AG09319 (cell line): ENCODE measurements at regions not wholly inside any gene's neighbourhood (a gene's known extent, or its start where the extent isn't known, plus 50 kb on each side); places are given as distances from the start of the nearest gene placed in this dataset.
"Not testable (repeated sequence)": the region's sequence is repeated elsewhere in the genome, so short reads cannot be mapped to it uniquely, and the experiment has no call there.

ENCODE experiments used
- DNase-seq: peaks from one replicate; pipeline ENCODE4 v3.0.0-alpha.2; 2010; ENCODE audit warnings: low read depth; ENCODE audit errors: extremely low read depth
- CTCF ChIP-seq: IDR thresholded peaks from 2 replicates; pipeline ENCODE4 v1.5.1; 2011; ENCODE audit warnings: low read depth, mild to moderate bottlenecking, inconsistent platforms, low read length, moderate library complexity

- DNase-seq: not testable (repeated sequence)
Observed at GRCh38 chr17:16861152-16861551, 110.8 kb downstream of the TNFRSF13B start.

GRCh38 chr17:16860467-16860866 lies 111.5 kb downstream of the TNFRSF13B start:
- not testable (repeated sequence) for DNase-seq

- DNase-seq: not testable (repeated sequence)
Observed at GRCh38 chr17:16859515-16859914, 112.4 kb downstream of the TNFRSF13B start.

GRCh38 chr17:16857746-16858145 lies 114.2 kb downstream of the TNFRSF13B start:
- DNase-seq: not testable (repeated sequence)

GRCh38 chr17:16856846-16857245 lies 115.1 kb downstream of the TNFRSF13B start:
- DNase-seq: not testable (repeated sequence)

- not testable (repeated sequence) for DNase-seq
Observed at GRCh38 chr17:16856171-16856570, 115.7 kb downstream of the TNFRSF13B start.

- DNase-seq: not testable (repeated sequence)
Observed at GRCh38 chr17:16854636-16855035, 117.3 kb downstream of the TNFRSF13B start.

GRCh38 chr17:16853661-16854320 lies 118.1 kb downstream of the TNFRSF13B start:
- TF ChIP-seq CTCF: no peak

GRCh38 chr17:16849861-16850260 lies 122.1 kb downstream of the TNFRSF13B start:
- DNase-seq: not testable (repeated sequence)

More at GRCh38 chr17:16853661-16854320, 118.1 kb downstream of the TNFRSF13B start:
- DNase-seq: no peak

- DNase-seq: not testable (repeated sequence)
Observed at GRCh38 chr17:16848997-16849396, 122.9 kb downstream of the TNFRSF13B start.

- not testable (repeated sequence) for DNase-seq
Observed at GRCh38 chr17:16845098-16845497, 126.8 kb downstream of the TNFRSF13B start.

- not testable (repeated sequence) for DNase-seq
Observed at GRCh38 chr17:16844669-16845068, 127.2 kb downstream of the TNFRSF13B start.

- not testable (repeated sequence) for DNase-seq
Observed at GRCh38 chr17:16843511-16843910, 128.4 kb downstream of the TNFRSF13B start.

GRCh38 chr17:16842346-16842745 lies 129.6 kb downstream of the TNFRSF13B start:
- DNase-seq: not testable (repeated sequence)

GRCh38 chr17:16841896-16842295 lies 130.0 kb downstream of the TNFRSF13B start:
- DNase-seq: not testable (repeated sequence)

- not testable (repeated sequence) for DNase-seq
Observed at GRCh38 chr17:16840219-16840618, 131.7 kb downstream of the TNFRSF13B start.

GRCh38 chr17:16839242-16840175 lies 132.4 kb downstream of the TNFRSF13B start:
- not testable (repeated sequence) for DNase-seq

GRCh38 chr17:16838795-16839194 lies 133.1 kb downstream of the TNFRSF13B start:
- not testable (repeated sequence) for DNase-seq

- DNase-seq: not testable (repeated sequence)
Observed at GRCh38 chr17:16838287-16838686, 133.6 kb downstream of the TNFRSF13B start.
